Renal cortical epithelial cell (primary cell): ENCODE measurements at regions not wholly inside any gene's neighbourhood (a gene's known extent, or its start where the extent isn't known, plus 50 kb on each side); places are given as distances from the start of the nearest gene placed in this dataset.
A peak's percentile ranks its signal among the peaks of the same experiment; 100 is the strongest.

Experiments used
- DNase-seq: peaks from one replicate; pipeline ENCODE4 v3.0.0-alpha.2; 2011; ENCODE audit warnings: low read depth

GRCh38 chr7:110142939-110143526 lies 947.9 kb upstream of the LRRN3 start:
- DNase-seq = no peak

- no peak for DNase-seq
These were observed 946.3 kb upstream of the LRRN3 start for GRCh38 chr7:110144599-110144998.

GRCh38 chr7:110148054-110148453 lies 942.9 kb upstream of the LRRN3 start:
- DNase-seq = no peak

GRCh38 chr7:110153222-110153621 lies 937.7 kb upstream of the LRRN3 start:
- no peak for DNase-seq

- DNase-seq = no peak
These were observed 934.4 kb upstream of the LRRN3 start for GRCh38 chr7:110156511-110156910.

GRCh38 chr7:110157631-110158362 lies 933.1 kb upstream of the LRRN3 start:
- DNase-seq = peak; percentile 33

GRCh38 chr7:110168010-110168409 lies 922.9 kb upstream of the LRRN3 start:
- no peak for DNase-seq

- peak; percentile 2 for DNase-seq
These were observed 920.1 kb upstream of the LRRN3 start for GRCh38 chr7:110170841-110171240.

GRCh38 chr7:110177463-110177862 lies 913.5 kb upstream of the LRRN3 start:
- no peak for DNase-seq

GRCh38 chr7:110179037-110179436 lies 911.9 kb upstream of the LRRN3 start:
- DNase-seq = peak; percentile 1

GRCh38 chr7:110181768-110182167 lies 909.2 kb upstream of the LRRN3 start:
- DNase-seq = no peak

- no peak for DNase-seq
These were observed 904.6 kb upstream of the LRRN3 start for GRCh38 chr7:110186334-110186733.

- DNase-seq = no peak
These were observed 902.9 kb upstream of the LRRN3 start for GRCh38 chr7:110187877-110188554.

GRCh38 chr7:110204527-110204926 lies 886.4 kb upstream of the LRRN3 start:
- DNase-seq = no peak

- no peak for DNase-seq
These were observed 885.0 kb upstream of the LRRN3 start for GRCh38 chr7:110205899-110206298.

- no peak for DNase-seq
These were observed 881.0 kb upstream of the LRRN3 start for GRCh38 chr7:110209884-110210283.

- no peak for DNase-seq
These were observed 879.9 kb upstream of the LRRN3 start for GRCh38 chr7:110210941-110211608.

GRCh38 chr7:110224643-110225042 lies 866.3 kb upstream of the LRRN3 start:
- peak; percentile 11 for DNase-seq

GRCh38 chr7:110246118-110246517 lies 844.8 kb upstream of the LRRN3 start:
- no peak for DNase-seq

- no peak for DNase-seq
These were observed 837.8 kb upstream of the LRRN3 start for GRCh38 chr7:110253093-110253492.

GRCh38 chr7:110257673-110258072 lies 833.3 kb upstream of the LRRN3 start:
- DNase-seq = no peak

- DNase-seq = no peak
These were observed 828.7 kb upstream of the LRRN3 start for GRCh38 chr7:110262251-110262650.

GRCh38 chr7:110264288-110264687 lies 826.6 kb upstream of the LRRN3 start:
- no peak for DNase-seq
